Pancreas (tissue), 10 donors: ENCODE measurements at regions not wholly inside any gene's neighbourhood (a gene's known extent, or its start where the extent isn't known, plus 50 kb on each side); places are given as distances from the start of the nearest gene placed in this dataset.

ENCODE experiments used
- ATAC-seq, 4 donors: fragments of 200-7000 bp; cut with Tn5 transposase; one replicate each; pipeline versions ENCODE4 v1.8.0 to v1.9.1; 2020; ENCODE audit warnings: mild to moderate bottlenecking in 4 of 4, moderate library complexity in 4 of 4
- DNase-seq, 6 donors: peaks; one replicate each; pipeline ENCODE4 v3.0.0-alpha.2; 2020
- FAIRE-seq: peaks from 2 replicates; lab custom pipeline; 2012; peaks lifted over from hg19 to GRCh38; lab: Jason Lieb, UNC
- H3K27ac ChIP-seq, 4 donors: fragments of 200-600 bp; sonication (generic); 1 replicate in 3 of 4; 2 replicates in 1 of 4; pipeline versions ENCODE4 v1.5.0 to v1.8.0; 2020
- H3K27me3 ChIP-seq, 4 donors: fragments of 200-600 bp; one replicate each; pipeline ENCODE4 v1.8.0; 2021
- H3K36me3 ChIP-seq, 3 donors: fragments of 200-600 bp; sonication (generic) in 1 of 3; one replicate each; pipeline versions ENCODE4 v1.5.0 to v1.8.0; 2020 to 2021
- H3K4me1 ChIP-seq, 3 donors: fragments of 200-600 bp; one replicate each; pipeline ENCODE4 v1.8.0; 2021
- H3K4me3 ChIP-seq, 4 donors: fragments of 200-600 bp; sonication (generic) in 2 of 4; one replicate each; pipeline versions ENCODE4 v1.5.0 to v1.8.0; 2020 to 2021
- H3K9me3 ChIP-seq, 4 donors: fragments of 200-600 bp; one replicate each; pipeline ENCODE4 v1.8.0; 2021
- CTCF ChIP-seq, 4 donors: fragments of 200-600 bp; sonication (generic) in 3 of 4; IDR thresholded peaks; one replicate each; pipeline versions ENCODE4 v1.5.0 to v1.8.0; 2021; ENCODE audit warnings: antibody characterized with exemption in 4 of 4
- WGBS, 2 donors: extraction: QIAGEN DNeasy Blood & Tissue Kit; methylation state at CpG; one replicate each; pipeline ENCODE4 v1.1.7; 2013; 5-methylcytosine and 5-hydroxymethylcytosine counted together
- intact Hi-C, 3 donors: fragments of 100-400 bp; cut with DNase I; formaldehyde crosslinking; loops; one replicate each; pipeline versions ENCODE4 v1.11.1 to v1.14.2; 2022
- donor health status: healthy with polysubstance abuse.
- donor health status: DM: no; HTN: no; CAD: no; lungs with moderate emphysema.
- donor health status: DM: no; HTN: no; CAD: no.
- donor health status: control.
- donor health status: control.
- donor health status: Bipolar disorder and iron deficiency.
- donor health status: DM: yes; HTN: yes; CAD: no.
- donor health status: DM: no; HTN: no; CAD: no.
- donor health status: DM: no; HTN: no; CAD: no.
- donor health status: DM: yes; HTN: yes; CAD: no.

GRCh38 chr6:154919806-154920205 is 75.3 kb upstream of the TIAM2 start:
- ATAC-seq (no peak), FAIRE-seq (no peak), DNase-seq (no peak)
- no peaks in the 10 kb centered on the region for H3K27me3 ChIP-seq
- H3K27ac ChIP-seq: no peak overlapping the region
- no peaks in the 10 kb centered on the region for H3K9me3 ChIP-seq
- intact Hi-C loops: no loop called here
- no peak for TF ChIP-seq CTCF (IDR thresholded peaks at IDR 0.05)
- H3K36me3 ChIP-seq: no peaks in the 10 kb centered on the region
- H3K4me1 ChIP-seq: no peaks in the 10 kb centered on the region
- 97 to 99% methylated on average over 5 of the region's 5 CpGs for WGBS, 2 donors
- H3K4me3 ChIP-seq: no peak overlapping the region

DNA sequence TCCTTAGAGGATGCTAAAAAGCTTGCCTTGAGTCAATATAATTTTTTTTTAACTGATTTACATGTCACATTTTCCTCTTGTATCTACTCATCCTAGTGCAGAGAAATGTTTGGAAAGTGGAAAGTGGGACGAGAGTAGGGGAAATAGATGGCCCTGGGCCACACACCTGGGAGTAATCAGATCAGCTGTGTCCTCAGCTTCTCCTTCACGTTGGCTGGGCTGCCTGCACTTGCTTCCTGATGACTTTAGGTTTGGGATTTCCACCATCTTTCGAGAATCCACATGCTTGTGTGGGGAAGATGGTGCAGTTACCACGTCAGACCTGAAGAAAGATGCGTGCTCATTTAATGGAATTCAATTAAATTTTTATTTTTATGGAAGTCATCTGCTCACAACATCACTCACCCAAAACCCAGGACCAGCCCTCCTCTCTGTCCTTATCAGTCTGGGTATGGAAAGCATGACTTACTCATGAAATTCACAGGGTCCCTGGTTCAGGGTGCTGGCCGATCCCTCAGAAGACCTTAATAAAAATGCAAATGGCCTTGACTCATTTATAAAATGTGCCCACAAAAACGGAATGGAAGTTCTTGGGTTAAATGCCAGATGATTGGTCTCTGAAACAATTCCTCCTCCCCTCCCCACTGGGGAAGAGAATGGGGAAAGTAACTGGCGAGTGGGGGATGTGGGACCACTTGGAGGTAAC is 74.5 kb upstream of the TIAM2 start:
- no peak overlapping the region for H3K4me3 ChIP-seq
- H3K9me3 ChIP-seq: no peaks in the 10 kb centered on the region
- DNase-seq: no peak
- WGBS, 2 donors: 80 to 81% methylated on average over 8 of the region's 8 CpGs
- no peak for FAIRE-seq
- H3K27me3 ChIP-seq: no peaks in the 10 kb centered on the region
- H3K27ac ChIP-seq: no peak overlapping the region
- H3K36me3 ChIP-seq: no peaks in the 10 kb centered on the region
- no peak for ATAC-seq
- TF ChIP-seq CTCF (IDR thresholded peaks at IDR 0.05): no peak
- H3K4me1 ChIP-seq: no peaks in the 10 kb centered on the region
- intact Hi-C loops: no loop called here

GRCh38 chr6:154921482-154921881 is 73.6 kb upstream of the TIAM2 start:
- FAIRE-seq: no peak
- no peak for DNase-seq

DNA sequence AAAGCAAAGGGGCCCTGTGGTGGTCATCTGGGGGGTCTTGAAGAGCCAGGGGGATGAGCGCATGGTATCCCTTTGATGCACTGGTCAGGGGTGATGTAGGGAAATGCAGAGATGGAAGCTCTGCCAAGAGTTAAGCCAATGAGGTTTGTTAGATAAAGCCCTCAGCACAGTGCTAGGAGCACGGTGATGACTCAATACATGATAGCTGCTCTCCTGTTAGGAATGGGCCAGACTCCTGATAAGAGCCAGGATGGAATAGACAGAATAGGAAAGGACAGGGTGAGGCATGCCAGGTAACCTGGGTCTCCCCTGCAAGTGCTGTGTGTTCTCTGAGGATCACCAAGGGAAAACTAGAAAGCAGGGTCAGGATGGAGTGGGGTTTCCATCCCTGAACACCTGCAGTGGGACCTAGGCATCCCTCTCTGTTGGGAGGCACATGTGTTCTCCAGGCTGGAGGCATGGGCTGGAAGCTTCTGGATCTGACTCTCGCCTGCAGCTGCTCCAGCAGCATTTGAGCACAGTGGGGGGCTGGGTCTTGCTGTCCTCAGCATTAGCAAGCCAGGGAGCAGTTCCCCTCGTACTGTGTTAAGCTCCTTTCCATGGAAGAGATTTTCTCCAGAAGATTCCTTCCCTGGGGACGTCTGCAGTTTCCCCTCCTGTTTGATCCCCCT is 71.8 kb upstream of the TIAM2 start:
- Histone ChIP-seq H3K4me1 (no peaks in the 10 kb centered on the region), H3K9me3 (no peaks in the 10 kb centered on the region), H3K27ac (no peak overlapping the region), H3K27me3 (no peaks in the 10 kb centered on the region), H3K36me3 (no peaks in the 10 kb centered on the region), H3K4me3 (no peak overlapping the region)
- no peak for DNase-seq
- TF ChIP-seq CTCF (IDR thresholded peaks at IDR 0.05): no peak
- intact Hi-C loops: no loop called here
- 74 to 82% methylated on average over 5 of the region's 5 CpGs for WGBS, 2 donors
- no peak for FAIRE-seq
- ATAC-seq: no peak

More at GRCh38 chr6:154921482-154921881, 73.6 kb upstream of the TIAM2 start:
- Histone ChIP-seq H3K27ac (no peak overlapping the region), H3K4me3 (no peak overlapping the region), H3K36me3 (no peaks in the 10 kb centered on the region), H3K9me3 (no peaks in the 10 kb centered on the region), H3K27me3 (no peaks in the 10 kb centered on the region), H3K4me1 (no peaks in the 10 kb centered on the region)
- intact Hi-C loops: no loop called here
- 54 to 59% methylated on average over 4 of the region's 4 CpGs for WGBS, 2 donors
- no peak for TF ChIP-seq CTCF (IDR thresholded peaks at IDR 0.05)
- ATAC-seq: no peak

DNA sequence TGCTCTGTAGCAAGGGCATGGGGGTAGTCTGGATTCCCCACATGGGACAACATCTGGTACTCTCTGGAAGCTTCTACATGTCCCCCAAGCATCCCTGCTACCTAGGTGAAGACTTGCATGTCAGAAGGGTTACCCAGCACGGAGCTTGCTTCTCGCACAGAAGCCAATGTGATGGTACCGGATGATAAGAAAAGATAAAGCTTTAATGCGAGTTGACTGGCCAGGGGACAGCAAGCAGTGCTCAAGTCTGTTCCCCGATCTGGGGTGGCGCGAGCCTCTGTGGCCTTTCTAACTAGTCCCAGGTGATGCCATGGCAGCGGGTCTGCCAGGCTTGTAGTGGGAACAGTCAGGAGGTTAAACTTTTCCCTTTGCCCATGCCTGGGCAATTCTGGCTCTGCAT is 70.0 kb upstream of the TIAM2 start:
- Histone ChIP-seq H3K4me3 (no peak overlapping the region), H3K36me3 (no peaks in the 10 kb centered on the region), H3K27ac (no peak overlapping the region), H3K27me3 (no peaks in the 10 kb centered on the region), H3K4me1 (no peaks in the 10 kb centered on the region), H3K9me3 (no peaks in the 10 kb centered on the region)
- no peak for FAIRE-seq
- TF ChIP-seq CTCF (IDR thresholded peaks at IDR 0.05): no peak
- intact Hi-C loops: loop anchor here in 1 of 3 donors (5.0 kb wide), 1 partner anchor 252 kb away; no protein-coding TSS in a partner anchor
- 85 to 90% methylated on average over 8 of the region's 8 CpGs for WGBS, 2 donors
- no peak for DNase-seq
- no peak for ATAC-seq
